ENCODE measurements at regions not wholly inside any gene's neighbourhood (a gene's known extent, or its start where the extent isn't known, plus 50 kb on each side); places are given as distances from the start of the nearest gene placed in this dataset.

GRCh38 chr1:217078078-217078690 is 355.0 kb upstream of the ESRRG start:
- no peak overlapping the region for H3K27ac ChIP-seq (ENCODE audit: low read depth, low read length)

GRCh38 chr1:217077426-217077825 is 354.2 kb upstream of the ESRRG start:
- no peak overlapping the region for H4K8ac ChIP-seq (ENCODE audit: low read depth, low read length)
- no peak overlapping the region for H2BK120ac ChIP-seq (ENCODE audit: low read depth, low read length)
- no peak overlapping the region for H3K4ac ChIP-seq (ENCODE audit: low read depth, low read length)
- no peak overlapping the region for H2AK5ac ChIP-seq (ENCODE audit: low read length)
- no peak for DNase-seq
- H3K79me2 ChIP-seq (ENCODE audit: control insufficient read depth, insufficient read depth, low read length) = no peaks in the 10 kb centered on the region
- no peak overlapping the region for H3K27ac ChIP-seq (ENCODE audit: low read depth, low read length)
- H3K56ac ChIP-seq (ENCODE audit: low read length) = no peak overlapping the region
- H3K36me3 ChIP-seq (ENCODE audit: control insufficient read depth, insufficient read depth, low read length) = no peaks in the 10 kb centered on the region
- H3K27me3 ChIP-seq (ENCODE audit: insufficient read depth, low read length, poor library complexity) = no peaks in the 10 kb centered on the region
- no peaks in the 10 kb centered on the region for H3K79me1 ChIP-seq (ENCODE audit: low read length)
- no peak overlapping the region for H4K5ac ChIP-seq (ENCODE audit: low read length)
- H2BK15ac ChIP-seq (replicated peaks; ENCODE audit: low read depth) = no peak overlapping the region
- no peak overlapping the region for H2BK5ac ChIP-seq (ENCODE audit: low read length)
- H3K4me2 ChIP-seq (ENCODE audit: low read length) = no peak overlapping the region
- H3K4me3 ChIP-seq (ENCODE audit: low read length) = no peak overlapping the region
- H3K18ac ChIP-seq (ENCODE audit: low read length) = no peak overlapping the region
- H3K4me1 ChIP-seq (ENCODE audit: control insufficient read depth, low read depth, low read length) = peaks cover 3% of the 10 kb centered on the region
- WGBS (ENCODE audit: extremely low coverage, insufficient coverage, low lambda C conversion rate) = no CpG with 5 or more reads among the region's 3 CpGs
- no peak overlapping the region for H3K9ac ChIP-seq (ENCODE audit: low read length)
- no peak overlapping the region for H3K23ac ChIP-seq (ENCODE audit: low read length)

More at GRCh38 chr1:217078078-217078690, 355.0 kb upstream of the ESRRG start:
- Histone ChIP-seq H2BK15ac (replicated peaks; ENCODE audit: low read depth) (no peak overlapping the region), H2BK120ac (ENCODE audit: low read depth, low read length) (no peak overlapping the region), H3K23ac (ENCODE audit: low read length) (no peak overlapping the region), H3K4me1 (ENCODE audit: control insufficient read depth, low read depth, low read length) (peaks cover 3% of the 10 kb centered on the region), H4K5ac (ENCODE audit: low read length) (no peak overlapping the region), H3K18ac (ENCODE audit: low read length) (no peak overlapping the region), H3K27me3 (ENCODE audit: insufficient read depth, low read length, poor library complexity) (no peaks in the 10 kb centered on the region), H3K36me3 (ENCODE audit: control insufficient read depth, insufficient read depth, low read length) (no peaks in the 10 kb centered on the region), H2AK5ac (ENCODE audit: low read length) (no peak overlapping the region), H3K4me2 (ENCODE audit: low read length) (no peak overlapping the region), H3K79me2 (ENCODE audit: control insufficient read depth, insufficient read depth, low read length) (no peaks in the 10 kb centered on the region), H4K8ac (ENCODE audit: low read depth, low read length) (no peak overlapping the region), H3K4me3 (ENCODE audit: low read length) (no peak overlapping the region), H3K56ac (ENCODE audit: low read length) (no peak overlapping the region), H3K79me1 (ENCODE audit: low read length) (no peaks in the 10 kb centered on the region), H3K4ac (ENCODE audit: low read depth, low read length) (no peak overlapping the region), H3K9ac (ENCODE audit: low read length) (no peak overlapping the region), H2BK5ac (ENCODE audit: low read length) (no peak overlapping the region)
- DNase-seq = peak; percentile 44
- WGBS (ENCODE audit: extremely low coverage, insufficient coverage, low lambda C conversion rate) = no CpG with 5 or more reads among the region's 5 CpGs

GRCh38 chr1:217076902-217077301 is 353.7 kb upstream of the ESRRG start:
- Histone ChIP-seq H3K9ac (ENCODE audit: low read length) (no peak overlapping the region), H3K18ac (ENCODE audit: low read length) (no peak overlapping the region), H3K4ac (ENCODE audit: low read depth, low read length) (no peak overlapping the region), H2BK5ac (ENCODE audit: low read length) (no peak overlapping the region), H3K23ac (ENCODE audit: low read length) (no peak overlapping the region), H3K27ac (ENCODE audit: low read depth, low read length) (no peak overlapping the region), H3K4me2 (ENCODE audit: low read length) (no peak overlapping the region), H2BK120ac (ENCODE audit: low read depth, low read length) (no peak overlapping the region), H3K56ac (ENCODE audit: low read length) (no peak overlapping the region), H3K79me2 (ENCODE audit: control insufficient read depth, insufficient read depth, low read length) (no peaks in the 10 kb centered on the region), H2AK5ac (ENCODE audit: low read length) (no peak overlapping the region), H2BK15ac (replicated peaks; ENCODE audit: low read depth) (no peak overlapping the region), H4K8ac (ENCODE audit: low read depth, low read length) (no peak overlapping the region), H3K4me3 (ENCODE audit: low read length) (no peak overlapping the region), H3K27me3 (ENCODE audit: insufficient read depth, low read length, poor library complexity) (no peaks in the 10 kb centered on the region), H4K5ac (ENCODE audit: low read length) (no peak overlapping the region), H3K36me3 (ENCODE audit: control insufficient read depth, insufficient read depth, low read length) (no peaks in the 10 kb centered on the region), H3K79me1 (ENCODE audit: low read length) (no peaks in the 10 kb centered on the region), H3K4me1 (ENCODE audit: control insufficient read depth, low read depth, low read length) (peaks cover 3% of the 10 kb centered on the region)
- DNase-seq = no peak
- WGBS (ENCODE audit: extremely low coverage, insufficient coverage, low lambda C conversion rate) = no CpG with 5 or more reads among the region's 2 CpGs

GRCh38 chr1:217072926-217073325 is 349.7 kb upstream of the ESRRG start:
- Histone ChIP-seq H2BK5ac (ENCODE audit: low read length) (no peak overlapping the region), H3K4me3 (ENCODE audit: low read length) (no peak overlapping the region), H2BK15ac (replicated peaks; ENCODE audit: low read depth) (no peak overlapping the region), H3K23ac (ENCODE audit: low read length) (no peak overlapping the region), H3K27me3 (ENCODE audit: insufficient read depth, low read length, poor library complexity) (no peaks in the 10 kb centered on the region), H3K4me2 (ENCODE audit: low read length) (no peak overlapping the region), H2BK120ac (ENCODE audit: low read depth, low read length) (no peak overlapping the region), H3K4me1 (ENCODE audit: control insufficient read depth, low read depth, low read length) (no peaks in the 10 kb centered on the region), H3K79me1 (ENCODE audit: low read length) (no peaks in the 10 kb centered on the region), H4K8ac (ENCODE audit: low read depth, low read length) (no peak overlapping the region), H3K56ac (ENCODE audit: low read length) (no peak overlapping the region), H3K18ac (ENCODE audit: low read length) (no peak overlapping the region), H2AK5ac (ENCODE audit: low read length) (no peak overlapping the region), H3K4ac (ENCODE audit: low read depth, low read length) (no peak overlapping the region), H3K27ac (ENCODE audit: low read depth, low read length) (no peak overlapping the region), H3K79me2 (ENCODE audit: control insufficient read depth, insufficient read depth, low read length) (no peaks in the 10 kb centered on the region), H4K5ac (ENCODE audit: low read length) (no peak overlapping the region), H3K9ac (ENCODE audit: low read length) (no peak overlapping the region), H3K36me3 (ENCODE audit: control insufficient read depth, insufficient read depth, low read length) (no peaks in the 10 kb centered on the region)
- WGBS (ENCODE audit: extremely low coverage, insufficient coverage, low lambda C conversion rate) = no CpG with 5 or more reads among the region's 1 CpG
- DNase-seq = no peak

GRCh38 chr1:217067642-217068041 is 344.4 kb upstream of the ESRRG start:
- H3K18ac ChIP-seq (ENCODE audit: low read length) = no peak overlapping the region
- H2BK15ac ChIP-seq (replicated peaks; ENCODE audit: low read depth) = no peak overlapping the region
- H3K4ac ChIP-seq (ENCODE audit: low read depth, low read length) = no peak overlapping the region
- H3K4me1 ChIP-seq (ENCODE audit: control insufficient read depth, low read depth, low read length) = no peaks in the 10 kb centered on the region
- H3K4me2 ChIP-seq (ENCODE audit: low read length) = no peak overlapping the region
- no peak overlapping the region for H2BK5ac ChIP-seq (ENCODE audit: low read length)
- no peak overlapping the region for H4K8ac ChIP-seq (ENCODE audit: low read depth, low read length)
- H3K56ac ChIP-seq (ENCODE audit: low read length) = no peak overlapping the region
- H3K79me2 ChIP-seq (ENCODE audit: control insufficient read depth, insufficient read depth, low read length) = no peaks in the 10 kb centered on the region
- H3K9ac ChIP-seq (ENCODE audit: low read length) = no peak overlapping the region
- no peak overlapping the region for H2BK120ac ChIP-seq (ENCODE audit: low read depth, low read length)
- H4K5ac ChIP-seq (ENCODE audit: low read length) = no peak overlapping the region
- H3K27ac ChIP-seq (ENCODE audit: low read depth, low read length) = no peak overlapping the region
- no peak overlapping the region for H2AK5ac ChIP-seq (ENCODE audit: low read length)
- DNase-seq = no peak
- no peaks in the 10 kb centered on the region for H3K36me3 ChIP-seq (ENCODE audit: control insufficient read depth, insufficient read depth, low read length)
- no peaks in the 10 kb centered on the region for H3K27me3 ChIP-seq (ENCODE audit: insufficient read depth, low read length, poor library complexity)
- H3K23ac ChIP-seq (ENCODE audit: low read length) = no peak overlapping the region
- no peak overlapping the region for H3K4me3 ChIP-seq (ENCODE audit: low read length)
- WGBS (ENCODE audit: extremely low coverage, insufficient coverage, low lambda C conversion rate) = no CpG with 5 or more reads among the region's 1 CpG
- no peaks in the 10 kb centered on the region for H3K79me1 ChIP-seq (ENCODE audit: low read length)

- Histone ChIP-seq H3K79me1 (ENCODE audit: low read length) (no peaks in the 10 kb centered on the region), H4K5ac (ENCODE audit: low read length) (no peak overlapping the region), H3K79me2 (ENCODE audit: control insufficient read depth, insufficient read depth, low read length) (no peaks in the 10 kb centered on the region), H2BK120ac (ENCODE audit: low read depth, low read length) (no peak overlapping the region), H2BK5ac (ENCODE audit: low read length) (no peak overlapping the region), H3K18ac (ENCODE audit: low read length) (no peak overlapping the region), H3K4me2 (ENCODE audit: low read length) (no peak overlapping the region), H3K36me3 (ENCODE audit: control insufficient read depth, insufficient read depth, low read length) (no peaks in the 10 kb centered on the region), H2BK15ac (replicated peaks; ENCODE audit: low read depth) (no peak overlapping the region), H3K9ac (ENCODE audit: low read length) (no peak overlapping the region), H3K4me3 (ENCODE audit: low read length) (no peak overlapping the region), H3K4me1 (ENCODE audit: control insufficient read depth, low read depth, low read length) (no peaks in the 10 kb centered on the region), H4K8ac (ENCODE audit: low read depth, low read length) (no peak overlapping the region), H3K4ac (ENCODE audit: low read depth, low read length) (no peak overlapping the region), H3K27ac (ENCODE audit: low read depth, low read length) (no peak overlapping the region), H3K56ac (ENCODE audit: low read length) (no peak overlapping the region), H2AK5ac (ENCODE audit: low read length) (no peak overlapping the region), H3K27me3 (ENCODE audit: insufficient read depth, low read length, poor library complexity) (no peaks in the 10 kb centered on the region), H3K23ac (ENCODE audit: low read length) (no peak overlapping the region)
- no peak for DNase-seq
- no CpG with 5 or more reads among the region's 3 CpGs for WGBS (ENCODE audit: extremely low coverage, insufficient coverage, low lambda C conversion rate)
Measured at GRCh38 chr1:217066794-217067193, 343.6 kb upstream of the ESRRG start.

Data from mesendoderm (in vitro differentiated cells).